ENCODE measurements at regions not wholly inside any gene's neighbourhood (a gene's known extent, or its start where the extent isn't known, plus 50 kb on each side); places are given as distances from the start of the nearest gene placed in this dataset.
A peak's percentile ranks its signal among the peaks of the same experiment; 100 is the strongest.
"Not testable (repeated sequence)": the region's sequence is repeated elsewhere in the genome, so short reads cannot be mapped to it uniquely, and the experiment has no call there.

DNA sequence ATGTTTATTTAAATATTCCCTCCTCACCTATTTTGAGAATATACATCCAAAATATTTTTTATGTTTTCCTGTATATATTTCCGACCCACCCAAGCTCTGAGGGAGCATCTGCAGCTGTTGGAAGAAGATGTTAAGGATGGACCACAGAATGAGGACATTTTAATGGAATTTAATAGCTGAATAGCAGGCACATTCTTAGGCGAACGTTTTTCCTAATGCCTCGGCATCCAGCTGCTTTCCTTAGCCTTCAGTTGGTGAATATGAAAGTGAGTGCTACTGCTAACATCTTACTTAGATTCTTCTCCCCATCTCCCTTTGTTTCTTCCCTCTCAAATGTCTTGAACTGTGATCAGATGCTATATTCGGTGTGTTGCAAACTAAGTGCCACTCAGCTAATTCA lies 158.0 kb upstream of the CTSO start:
- WGBS, 5 donors: 58 to 74% (median 61%) methylated on average over 5 of the region's 5 CpGs
- Histone ChIP-seq H3K9me3 (no peaks in the 10 kb centered on the region), H3K4me3 (no peak overlapping the region), H3K27me3 (replicated peaks in 1 of 7) (no peaks in the 10 kb centered on the region), H3K4me1 (no peaks in the 10 kb centered on the region), H3K27ac (no peak overlapping the region), H3K36me3 (no peaks in the 10 kb centered on the region)
- intact Hi-C loops (cut with DNase I; ENCODE audit: low total_unique reads): no loop called here
- no peak for DNase-seq
- TF ChIP-seq, protein P1, sequence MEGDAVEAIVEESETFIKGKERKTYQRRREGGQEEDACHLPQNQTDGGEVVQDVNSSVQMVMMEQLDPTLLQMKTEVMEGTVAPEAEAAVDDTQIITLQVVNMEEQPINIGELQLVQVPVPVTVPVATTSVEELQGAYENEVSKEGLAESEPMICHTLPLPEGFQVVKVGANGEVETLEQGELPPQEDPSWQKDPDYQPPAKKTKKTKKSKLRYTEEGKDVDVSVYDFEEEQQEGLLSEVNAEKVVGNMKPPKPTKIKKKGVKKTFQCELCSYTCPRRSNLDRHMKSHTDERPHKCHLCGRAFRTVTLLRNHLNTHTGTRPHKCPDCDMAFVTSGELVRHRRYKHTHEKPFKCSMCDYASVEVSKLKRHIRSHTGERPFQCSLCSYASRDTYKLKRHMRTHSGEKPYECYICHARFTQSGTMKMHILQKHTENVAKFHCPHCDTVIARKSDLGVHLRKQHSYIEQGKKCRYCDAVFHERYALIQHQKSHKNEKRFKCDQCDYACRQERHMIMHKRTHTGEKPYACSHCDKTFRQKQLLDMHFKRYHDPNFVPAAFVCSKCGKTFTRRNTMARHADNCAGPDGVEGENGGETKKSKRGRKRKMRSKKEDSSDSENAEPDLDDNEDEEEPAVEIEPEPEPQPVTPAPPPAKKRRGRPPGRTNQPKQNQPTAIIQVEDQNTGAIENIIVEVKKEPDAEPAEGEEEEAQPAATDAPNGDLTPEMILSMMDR (IDR thresholded peaks at IDR 0.05 in 8 of 11, conservative IDR thresholded peaks at IDR 0.05 in 3 of 11): no peak
- TF ChIP-seq POLR2AphosphoS5 (IDR thresholded peaks at IDR 0.05) (no peak), POLR2A (IDR thresholded peaks at IDR 0.05) (no peak)

DNA sequence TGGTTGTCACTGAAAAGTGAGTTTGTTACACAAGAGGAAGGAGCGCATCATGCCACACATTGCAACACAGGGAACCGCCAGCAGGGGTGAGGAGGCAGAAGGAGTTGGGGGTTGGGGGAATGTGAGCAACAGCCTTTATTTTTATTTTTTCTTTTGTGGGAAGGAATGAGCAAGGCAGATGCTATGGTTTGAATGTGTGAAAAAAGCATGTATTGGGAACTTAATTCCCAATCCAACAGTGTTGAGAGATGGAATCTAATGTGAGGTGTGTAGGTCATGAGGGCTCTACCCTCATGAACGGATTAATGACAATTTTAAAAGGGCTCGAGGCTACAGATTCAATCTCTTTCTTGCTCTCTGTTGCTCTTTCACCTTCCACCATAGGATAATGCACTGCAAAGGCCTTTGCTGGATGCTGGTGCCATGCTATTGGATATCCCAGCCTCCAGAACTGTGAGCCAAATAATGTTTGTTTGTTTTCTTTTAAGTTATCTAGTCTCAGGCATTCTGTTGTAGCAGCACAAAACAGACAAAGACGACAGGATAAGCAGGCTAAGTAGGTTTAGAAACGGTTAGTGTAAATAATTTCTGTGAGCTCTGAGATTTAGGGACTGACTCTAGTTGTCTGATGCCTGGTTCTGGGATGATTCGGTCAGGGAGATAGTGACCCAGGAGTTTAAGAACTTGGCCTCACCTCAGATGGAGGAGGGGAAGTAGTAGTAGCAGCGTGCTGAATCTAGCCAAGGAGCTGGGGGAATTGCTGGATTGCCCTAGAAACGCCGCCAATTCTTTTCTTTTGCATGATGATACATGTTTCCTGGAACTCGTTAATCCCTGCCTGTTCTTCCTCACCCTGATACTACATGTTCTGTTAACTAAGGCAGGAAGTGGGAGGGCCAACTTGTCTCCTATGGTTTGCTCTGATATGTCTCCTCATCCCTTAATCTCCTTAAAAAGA lies 156.6 kb upstream of the CTSO start:
- DNase-seq: no peak
- WGBS, 5 donors: 43 to 64% (median 50%) methylated on average over 11 of the region's 11 CpGs
- intact Hi-C loops (cut with DNase I; ENCODE audit: low total_unique reads): no loop called here
- no peaks in the 10 kb centered on the region for H3K27me3 ChIP-seq (replicated peaks in 1 of 7)
- H3K4me1 ChIP-seq: no peaks in the 10 kb centered on the region
- TF ChIP-seq, protein P1 (IDR thresholded peaks at IDR 0.05 in 8 of 11, conservative IDR thresholded peaks at IDR 0.05 in 3 of 11): no peak
- no peak for TF ChIP-seq POLR2A (IDR thresholded peaks at IDR 0.05)
- no peak for TF ChIP-seq POLR2AphosphoS5 (IDR thresholded peaks at IDR 0.05)
- no peaks in the 10 kb centered on the region for H3K9me3 ChIP-seq
- peak overlapping the region in 1 of 8 donors; percentile 13 for H3K27ac ChIP-seq
- H3K4me3 ChIP-seq: no peak overlapping the region
- no peaks in the 10 kb centered on the region for H3K36me3 ChIP-seq

DNA sequence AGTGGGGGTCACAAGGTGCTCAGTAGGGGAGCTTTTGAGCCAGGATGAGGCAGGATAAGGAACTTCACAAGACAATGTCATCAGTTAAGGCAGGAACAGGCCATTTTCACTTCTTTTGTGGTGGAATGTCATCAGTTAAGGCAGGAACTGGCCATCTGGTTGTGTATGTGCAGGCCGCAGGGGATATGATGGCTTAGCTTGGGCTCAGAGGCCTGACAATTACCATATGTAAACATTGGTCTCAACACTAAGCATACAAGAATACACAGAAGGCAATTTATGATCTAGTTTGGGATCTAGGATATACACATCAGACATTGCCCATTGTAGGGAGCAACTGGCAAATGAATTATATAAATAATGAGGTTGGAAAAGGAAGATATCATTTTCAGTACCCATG lies 155.4 kb upstream of the CTSO start:
- DNase-seq; H3K4me3 ChIP-seq; H3K27ac ChIP-seq; H3K4me1 ChIP-seq; intact Hi-C loops (cut with DNase I; ENCODE audit: low total_unique reads); H3K36me3 ChIP-seq; H3K9me3 ChIP-seq; H3K27me3 ChIP-seq (replicated peaks in 1 of 7): not testable (repeated sequence)
- whole genome bisulfite sequencing, 5 donors: 81 to 100% (median 90%) methylated on average over 1 of the region's 1 CpG

DNA sequence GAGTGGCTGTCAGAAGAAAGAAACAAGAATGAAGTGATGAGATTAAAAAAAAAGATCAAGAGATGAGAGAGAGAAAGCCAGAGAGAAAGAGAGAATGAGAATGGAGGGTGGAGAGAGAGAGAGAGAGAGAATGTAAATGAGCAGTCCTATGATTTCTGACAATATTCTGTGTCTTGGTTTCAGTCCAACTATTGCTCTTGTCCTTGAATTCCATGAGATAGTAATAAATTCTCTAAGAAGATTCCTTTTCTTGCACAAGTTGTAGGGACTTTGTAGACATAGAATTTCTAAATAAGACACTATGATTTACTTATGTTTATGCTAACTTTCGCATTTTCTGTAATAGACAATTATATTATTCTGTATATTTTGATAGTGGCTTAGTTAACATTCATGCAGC lies 149.6 kb upstream of the CTSO start:
- no peak for DNase-seq
- 78 to 94% (median 85%) methylated on average over 1 of the region's 1 CpG for WGBS, 5 donors
- Histone ChIP-seq H3K4me1 (no peaks in the 10 kb centered on the region), H3K27me3 (replicated peaks in 1 of 7) (no peaks in the 10 kb centered on the region), H3K27ac (no peak overlapping the region), H3K9me3 (no peaks in the 10 kb centered on the region), H3K36me3 (no peaks in the 10 kb centered on the region), H3K4me3 (no peak overlapping the region)
- TF ChIP-seq, protein P1 (IDR thresholded peaks at IDR 0.05 in 8 of 11, conservative IDR thresholded peaks at IDR 0.05 in 3 of 11): no peak
- no peak for TF ChIP-seq POLR2AphosphoS5 (IDR thresholded peaks at IDR 0.05)
- TF ChIP-seq POLR2A (IDR thresholded peaks at IDR 0.05): no peak
- intact Hi-C loops (cut with DNase I; ENCODE audit: low total_unique reads): no loop called here

Data from spleen (tissue), 11 donors.